ENCODE measurements at regions not wholly inside any gene's neighbourhood (a gene's known extent, or its start where the extent isn't known, plus 50 kb on each side); places are given as distances from the start of the nearest gene placed in this dataset.

DNA sequence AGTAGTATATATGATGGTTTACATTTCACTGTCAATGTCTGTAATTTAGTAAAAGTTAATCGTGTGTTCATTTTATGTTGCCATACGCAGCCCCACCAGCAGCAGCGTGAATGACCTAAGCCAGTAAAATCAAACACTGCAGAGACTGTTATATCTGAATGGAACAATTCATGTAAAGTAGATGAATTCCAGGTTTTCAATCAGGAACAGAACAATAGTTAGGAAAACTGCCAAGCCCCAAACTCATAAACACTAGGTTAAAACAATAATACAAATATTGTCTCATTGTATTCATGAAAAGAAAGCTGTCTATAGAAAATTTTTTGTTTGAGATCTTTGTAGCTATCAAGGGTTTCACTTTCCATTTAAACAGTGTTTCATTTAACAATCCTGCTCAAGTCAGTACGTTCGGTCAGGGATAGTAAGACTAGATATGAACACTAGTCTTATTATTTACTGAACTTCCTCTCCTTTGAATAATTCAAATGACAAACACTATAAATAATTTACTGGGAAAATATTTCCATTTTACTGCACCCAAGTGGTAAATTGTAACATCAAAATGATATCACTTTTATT lies 256.8 kb upstream of the FLRT2 start:
- TF ChIP-seq, protein P1, sequence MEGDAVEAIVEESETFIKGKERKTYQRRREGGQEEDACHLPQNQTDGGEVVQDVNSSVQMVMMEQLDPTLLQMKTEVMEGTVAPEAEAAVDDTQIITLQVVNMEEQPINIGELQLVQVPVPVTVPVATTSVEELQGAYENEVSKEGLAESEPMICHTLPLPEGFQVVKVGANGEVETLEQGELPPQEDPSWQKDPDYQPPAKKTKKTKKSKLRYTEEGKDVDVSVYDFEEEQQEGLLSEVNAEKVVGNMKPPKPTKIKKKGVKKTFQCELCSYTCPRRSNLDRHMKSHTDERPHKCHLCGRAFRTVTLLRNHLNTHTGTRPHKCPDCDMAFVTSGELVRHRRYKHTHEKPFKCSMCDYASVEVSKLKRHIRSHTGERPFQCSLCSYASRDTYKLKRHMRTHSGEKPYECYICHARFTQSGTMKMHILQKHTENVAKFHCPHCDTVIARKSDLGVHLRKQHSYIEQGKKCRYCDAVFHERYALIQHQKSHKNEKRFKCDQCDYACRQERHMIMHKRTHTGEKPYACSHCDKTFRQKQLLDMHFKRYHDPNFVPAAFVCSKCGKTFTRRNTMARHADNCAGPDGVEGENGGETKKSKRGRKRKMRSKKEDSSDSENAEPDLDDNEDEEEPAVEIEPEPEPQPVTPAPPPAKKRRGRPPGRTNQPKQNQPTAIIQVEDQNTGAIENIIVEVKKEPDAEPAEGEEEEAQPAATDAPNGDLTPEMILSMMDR (conservative IDR thresholded peaks at IDR 0.05 in 1 of 2, IDR thresholded peaks at IDR 0.05 in 1 of 2; ENCODE audit: extremely low read depth in 1 of 2, insufficient read depth in 1 of 2, low read depth in 1 of 2, low read length in 2 of 2) = no peak
- no peak for TF ChIP-seq EZH2 (IDR thresholded peaks at IDR 0.05; ENCODE audit: borderline replicate concordance, low read length)

Measured in mammary epithelial cell (primary cell).